DMS153 (cell line): ENCODE measurements at regions not wholly inside any gene's neighbourhood (a gene's known extent, or its start where the extent isn't known, plus 50 kb on each side); places are given as distances from the start of the nearest gene placed in this dataset.
A peak's percentile ranks its signal among the peaks of the same experiment; 100 is the strongest.

Experiments used
- DNase-seq: peaks from one replicate; lab custom pipeline; 2025; lab: John Stamatoyannopoulos, UW

DNA sequence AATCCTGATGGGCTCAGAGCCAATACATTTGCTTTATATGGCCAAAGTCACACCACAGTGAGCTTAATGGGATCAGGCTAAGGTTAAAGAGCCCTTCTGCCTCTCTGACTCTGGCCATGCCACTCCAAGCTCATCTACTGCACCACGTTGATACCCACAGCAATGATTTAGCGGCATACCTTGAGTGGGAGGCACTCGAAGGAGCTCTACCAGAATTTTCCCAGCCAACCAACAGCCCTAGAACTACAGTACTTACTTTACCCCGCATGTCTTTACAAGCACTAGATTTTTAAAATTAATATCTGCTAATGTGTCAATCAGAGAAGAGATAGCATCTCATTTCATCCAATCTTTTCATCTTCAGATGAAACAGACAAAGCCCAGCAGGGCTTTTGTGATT lies 300.5 kb downstream of the GRIN2B start:
- DNase-seq: no peak

DNA sequence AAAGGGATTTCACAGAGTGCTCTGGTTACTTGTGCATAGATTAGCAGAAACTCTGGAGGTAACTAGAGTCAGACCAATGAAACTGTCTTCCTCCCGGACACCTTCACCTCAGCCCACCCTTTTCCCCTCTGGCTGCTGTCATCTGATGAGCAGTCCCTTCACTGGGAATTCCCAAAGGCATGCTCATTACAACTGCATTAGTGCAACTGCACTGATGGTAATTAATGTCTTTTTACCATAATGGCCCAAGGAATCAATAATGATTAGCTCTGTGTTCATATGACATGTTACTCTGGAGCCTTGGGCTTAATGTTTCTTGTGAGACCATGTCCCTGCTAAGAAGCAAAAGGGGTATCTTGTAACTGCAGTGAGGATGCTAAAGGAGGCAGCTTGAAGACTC lies 304.5 kb downstream of the GRIN2B start:
- DNase-seq: no peak

GRCh38 chr12:13670285-13670866 lies 311.0 kb downstream of the GRIN2B start:
- no peak for DNase-seq

DNA sequence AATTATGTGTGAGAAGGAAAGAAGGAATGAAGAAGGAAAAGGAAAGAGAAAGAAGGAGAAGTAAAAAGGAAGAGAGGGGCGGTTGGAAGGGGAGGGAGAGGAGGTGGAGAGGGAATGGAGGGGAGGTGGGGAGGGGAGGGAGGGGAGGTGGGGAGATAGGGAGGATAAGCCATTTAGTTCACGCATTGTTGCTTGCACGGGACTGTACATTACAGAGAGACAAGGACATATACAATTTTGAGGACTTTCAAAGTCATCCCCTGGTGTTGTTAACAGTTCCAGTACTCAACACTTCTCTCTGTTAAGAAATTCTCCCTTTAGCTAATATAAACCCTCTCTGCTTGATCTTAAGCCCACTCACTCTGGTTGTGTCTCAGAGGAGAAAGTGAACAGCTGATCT lies 312.5 kb downstream of the GRIN2B start:
- no peak for DNase-seq

GRCh38 chr12:13666806-13667205 lies 314.6 kb downstream of the GRIN2B start:
- no peak for DNase-seq

GRCh38 chr12:13661005-13661887 lies 320.2 kb downstream of the GRIN2B start:
- DNase-seq: peak; percentile 56

DNA sequence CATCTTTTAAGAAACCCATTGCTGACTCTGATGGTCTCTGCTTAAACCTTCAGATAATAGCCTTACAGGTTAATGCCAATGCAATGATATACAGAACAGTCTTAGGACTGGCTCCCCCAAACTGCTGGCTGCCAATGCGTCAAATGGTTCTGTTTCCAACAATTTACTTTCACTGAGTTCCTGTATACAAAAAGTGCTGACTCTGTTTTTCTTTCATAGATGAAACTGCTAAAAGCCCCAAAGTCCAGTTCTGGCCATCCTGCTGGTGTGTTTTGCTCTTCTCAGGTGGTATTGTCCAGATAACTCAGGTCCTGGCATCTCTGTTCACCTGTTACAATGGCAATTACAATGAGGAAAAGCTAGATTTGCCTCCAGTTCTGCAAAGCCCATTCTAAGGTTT lies 326.9 kb downstream of the GRIN2B start:
- no peak for DNase-seq

- DNase-seq: no peak
Observed at GRCh38 chr12:13652105-13652504, 329.3 kb downstream of the GRIN2B start.

DNA sequence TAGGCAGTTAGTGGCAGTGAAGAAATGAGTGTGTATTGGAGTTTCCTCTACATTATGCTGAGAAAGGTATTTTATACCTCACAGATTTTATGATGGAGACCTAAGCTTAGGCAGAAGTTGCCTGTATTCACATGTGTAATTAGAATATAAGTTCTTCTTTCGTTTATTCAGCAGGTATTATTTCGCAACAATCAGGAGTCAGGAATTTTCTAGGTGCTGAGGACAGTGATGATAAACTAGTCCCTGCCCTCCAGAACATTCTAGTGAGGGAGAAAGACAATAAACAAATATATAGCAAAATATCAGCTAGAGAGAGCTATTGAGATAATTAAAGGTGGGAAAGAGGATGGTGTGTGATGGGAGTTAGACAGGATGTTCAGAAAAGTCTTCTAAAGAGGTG lies 345.7 kb downstream of the GRIN2B start:
- no peak for DNase-seq

GRCh38 chr12:13631873-13632272 lies 349.5 kb downstream of the GRIN2B start:
- DNase-seq: no peak

DNA sequence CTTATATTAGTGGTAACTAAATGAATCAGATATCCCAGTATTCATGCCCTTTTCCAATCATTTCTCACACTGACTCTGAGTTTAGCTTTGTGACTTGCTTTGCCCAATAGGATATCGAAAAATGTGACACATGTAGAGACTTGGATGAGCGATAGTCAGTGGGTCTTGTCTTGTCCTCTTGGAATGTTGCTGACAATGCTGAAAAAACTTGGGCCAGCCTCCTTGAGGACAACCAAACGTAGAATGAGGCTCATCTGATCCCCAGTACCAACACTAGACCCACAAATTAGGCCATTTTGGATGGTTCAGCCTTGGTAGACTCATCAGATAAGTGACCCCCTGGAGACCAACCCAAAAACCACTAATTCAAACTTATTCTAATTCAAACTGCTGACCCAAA lies 351.0 kb downstream of the GRIN2B start:
- no peak for DNase-seq

- DNase-seq: no peak
Observed at GRCh38 chr12:13628067-13628466, 353.3 kb downstream of the GRIN2B start.

- no peak for DNase-seq
Observed at GRCh38 chr12:13627536-13627935, 353.9 kb downstream of the GRIN2B start.

DNA sequence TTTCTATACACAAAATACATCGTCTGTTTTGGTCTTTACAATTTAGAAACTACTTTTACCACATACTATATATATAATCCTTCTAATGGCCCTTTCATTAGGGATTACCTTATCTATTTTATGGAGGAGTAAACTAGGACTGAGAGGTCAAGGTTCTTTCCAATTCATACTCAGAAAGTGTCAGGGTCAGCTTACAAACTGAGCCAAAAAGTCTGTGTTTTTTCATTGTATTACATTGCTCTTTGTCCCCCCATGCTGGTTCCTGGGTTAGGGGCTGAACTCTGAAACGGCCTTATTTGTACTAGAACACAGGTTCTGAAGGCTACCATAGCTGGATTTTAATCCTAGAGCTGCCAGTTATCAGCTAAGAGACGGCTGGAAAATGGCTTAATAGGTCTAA lies 368.1 kb downstream of the GRIN2B start:
- no peak for DNase-seq

DNA sequence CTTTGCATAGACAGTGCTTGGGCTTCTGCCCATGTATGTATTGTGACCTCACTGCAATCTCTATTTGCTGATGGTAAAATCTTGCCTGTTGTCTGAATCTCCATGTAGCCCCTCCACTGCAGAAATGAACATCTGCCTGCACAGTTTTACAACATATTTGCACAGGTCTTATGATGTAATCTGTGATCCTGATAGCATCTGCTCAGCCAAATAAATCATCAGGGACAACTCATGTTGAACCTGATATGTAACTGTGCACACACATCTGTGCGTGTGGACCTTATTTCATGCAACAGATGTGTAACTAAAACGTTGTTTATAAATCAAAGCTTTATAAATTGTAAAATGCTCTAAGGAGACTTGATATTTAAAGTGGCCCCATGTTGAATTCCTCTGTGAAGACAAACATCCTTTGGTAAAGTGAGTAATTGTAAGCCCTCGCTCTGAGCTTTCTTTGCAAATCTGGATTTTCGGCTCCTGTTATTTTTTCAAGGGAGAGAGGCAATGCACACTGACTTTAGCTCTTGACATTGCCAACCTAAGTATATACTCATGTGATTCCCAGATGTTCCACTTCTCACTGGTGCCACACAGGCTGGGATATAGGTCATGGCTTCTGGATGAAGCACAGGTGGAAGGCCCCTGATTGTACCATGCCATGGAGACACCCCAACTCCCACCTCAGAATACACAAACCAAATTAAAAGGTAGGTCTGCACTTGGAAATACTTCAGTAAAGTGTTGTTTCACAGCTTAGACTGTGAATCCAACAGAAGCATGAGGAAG lies 371.3 kb downstream of the GRIN2B start:
- peak; percentile 64 for DNase-seq

- peak; percentile 18 for DNase-seq
Observed at GRCh38 chr12:13606290-13606689, 375.1 kb downstream of the GRIN2B start.

DNA sequence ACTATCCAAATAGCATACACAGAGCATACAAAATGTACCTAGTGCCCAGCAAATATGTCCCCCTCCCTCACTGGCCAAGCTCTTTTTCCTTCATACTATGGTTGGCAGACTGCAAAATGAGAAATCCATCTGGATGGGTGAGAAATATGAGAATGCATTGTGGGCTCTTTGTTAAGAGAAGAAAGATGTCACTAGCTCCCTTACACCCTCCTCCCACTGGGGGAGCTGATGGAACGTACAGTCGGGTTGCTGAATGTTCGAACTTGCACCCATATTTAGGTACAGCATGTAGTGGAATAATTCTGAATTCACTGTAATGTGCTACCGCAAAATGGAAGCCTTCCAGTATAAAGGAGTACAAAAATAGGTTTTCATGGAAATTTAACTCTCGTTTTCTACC lies 377.4 kb downstream of the GRIN2B start:
- DNase-seq: no peak

DNA sequence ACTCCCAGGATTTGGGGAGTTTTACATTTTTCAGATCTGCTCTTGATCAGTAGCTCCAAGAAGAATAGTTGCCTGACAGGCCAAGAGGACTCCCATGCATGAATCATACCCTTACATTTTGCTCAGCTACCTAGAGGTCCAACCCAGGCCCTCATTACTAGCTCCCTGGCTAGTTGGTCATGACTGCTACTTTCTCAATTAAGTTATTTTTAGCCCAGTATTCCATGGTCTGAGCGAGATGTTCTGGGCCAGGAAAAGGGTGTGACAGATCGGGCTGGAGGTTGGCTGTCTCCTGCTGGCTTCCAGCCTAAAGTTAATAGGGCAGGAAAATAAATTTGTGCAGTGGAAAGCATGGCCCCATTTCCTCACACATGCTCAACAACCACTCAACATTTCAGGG lies 379.2 kb downstream of the GRIN2B start:
- no peak for DNase-seq

GRCh38 chr12:13599176-13599575 lies 382.2 kb downstream of the GRIN2B start:
- no peak for DNase-seq

DNA sequence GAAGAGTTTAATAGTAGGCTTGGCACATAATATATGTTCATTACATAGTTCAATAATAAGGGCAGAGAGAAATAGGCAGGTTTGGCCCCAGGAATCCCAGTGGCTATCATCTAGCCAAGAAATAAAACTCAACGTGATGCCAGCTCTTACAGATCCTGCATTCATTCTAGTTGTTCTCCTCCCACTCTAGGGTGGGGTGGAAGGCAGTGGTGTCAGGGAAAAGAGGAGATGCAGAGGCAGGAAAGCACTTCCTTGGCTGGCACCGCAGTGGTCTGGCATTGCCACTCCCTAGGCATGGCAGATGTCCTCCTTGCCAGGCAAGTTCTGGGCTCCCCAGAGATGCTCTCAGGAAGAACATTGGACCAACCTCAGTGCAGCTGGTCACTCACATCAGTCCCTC lies 383.6 kb downstream of the GRIN2B start:
- DNase-seq: no peak

DNA sequence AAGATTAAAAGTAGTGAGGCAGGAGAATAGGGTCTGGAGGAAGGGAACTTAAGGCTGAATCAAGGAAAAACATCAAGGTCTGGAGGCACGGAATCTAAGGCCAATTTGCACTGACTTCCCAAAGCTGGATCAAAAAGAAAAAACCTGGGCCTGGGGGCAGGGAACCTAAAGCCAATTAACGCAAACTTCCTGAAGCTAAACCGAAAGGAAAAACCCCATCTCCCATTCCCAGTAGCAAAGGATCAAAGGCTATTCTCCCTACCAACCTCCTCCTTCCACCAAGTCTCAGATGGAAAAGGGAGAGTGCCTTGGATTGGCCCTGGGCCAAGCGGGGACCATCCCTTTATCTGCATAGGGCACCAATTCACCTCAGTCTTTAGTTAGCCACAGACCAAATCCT lies 384.2 kb downstream of the GRIN2B start:
- DNase-seq: no peak

DNA sequence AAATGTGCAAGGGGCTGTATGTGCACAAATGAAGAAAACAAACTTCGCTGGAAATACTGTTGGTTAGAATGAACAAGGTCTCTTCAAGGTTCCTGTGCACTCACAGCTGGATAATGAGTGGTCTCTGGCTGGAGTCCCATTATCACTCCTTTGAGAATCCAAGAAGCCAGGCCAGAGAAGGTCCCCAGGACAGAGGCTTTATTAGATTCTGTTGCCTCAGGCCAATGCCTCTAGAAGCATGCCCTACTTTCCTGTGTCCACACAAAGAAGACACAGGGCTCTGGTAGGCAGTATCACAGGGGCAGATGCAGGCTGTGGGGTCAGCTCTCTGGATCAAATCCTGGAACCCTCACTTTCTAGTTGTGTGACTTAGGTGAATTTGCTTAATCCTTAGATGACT lies 384.7 kb downstream of the GRIN2B start:
- no peak for DNase-seq
